GM23338 (cell line): ENCODE measurements at regions not wholly inside any gene's neighbourhood (a gene's known extent, or its start where the extent isn't known, plus 50 kb on each side); places are given as distances from the start of the nearest gene placed in this dataset.

Source experiments
- ATAC-seq: fragments of 200-7000 bp; cut with Tn5 transposase; 3 replicates; pipeline ENCODE4 v1.9.1; 2020
- DNase-seq: peaks from one replicate; pipeline ENCODE4 v3.0.0-alpha.2; 2015; ENCODE audit warnings: low spot score
- H2AFZ ChIP-seq: fragments of 200-600 bp; sonication (generic); 2 replicates; pipeline ENCODE4 v1.8.0; 2016; ENCODE audit warnings: antibody characterized with exemption, mild to moderate bottlenecking, moderate library complexity
- H3F3A ChIP-seq: fragments of 200-600 bp; sonication (generic); replicated peaks from 2 replicates; pipeline ENCODE4 v1.8.0; 2017; ENCODE audit warnings: antibody characterized with exemption, mixed run types, low read depth
- H3K27ac ChIP-seq: fragments of 200-600 bp; sonication (generic); 2 replicates; pipeline ENCODE4 v1.6.1; 2016; ENCODE audit warnings: low read depth
- H3K27me3 ChIP-seq: fragments of 200-600 bp; sonication (generic); 2 replicates; pipeline ENCODE4 v1.8.0; 2016; ENCODE audit warnings: mild to moderate bottlenecking, mixed run types, moderate library complexity; ENCODE audit not compliant: insufficient read depth
- H3K36me3 ChIP-seq: fragments of 200-600 bp; sonication (generic); 2 replicates; pipeline ENCODE4 v1.8.0; 2016; ENCODE audit warnings: mild to moderate bottlenecking; ENCODE audit not compliant: insufficient read depth
- H3K4me1 ChIP-seq: fragments of 200-600 bp; sonication (generic); 2 replicates; pipeline ENCODE4 v1.8.0; 2016; ENCODE audit warnings: mild to moderate bottlenecking, moderate library complexity; ENCODE audit not compliant: insufficient read depth
- H3K4me2 ChIP-seq: fragments of 200-600 bp; sonication (generic); 2 replicates; pipeline ENCODE4 v1.7.1; 2017; ENCODE audit warnings: mixed run types
- H3K4me3 ChIP-seq: fragments of 200-600 bp; sonication (generic); 2 replicates; pipeline ENCODE4 v1.6.1; 2016; ENCODE audit warnings: mixed run types
- H3K79me2 ChIP-seq: fragments of 200-600 bp; sonication (generic); replicated peaks from 2 replicates; pipeline ENCODE4 v1.8.0; 2017; ENCODE audit warnings: mild to moderate bottlenecking; ENCODE audit not compliant: insufficient read depth
- H3K9me2 ChIP-seq: fragments of 200-600 bp; sonication (generic); 2 replicates; pipeline ENCODE4 v1.8.0; 2017; ENCODE audit not compliant: insufficient read depth
- H4K20me1 ChIP-seq: fragments of 200-600 bp; sonication (generic); replicated peaks from 2 replicates; pipeline ENCODE4 v1.8.0; 2017; ENCODE audit warnings: mild to moderate bottlenecking; ENCODE audit not compliant: insufficient read depth
- H3K27ac Mint-ChIP-seq: 2 replicates; pipeline ENCODE4 v1.8.0; 2020; ENCODE audit warnings: inconsistent platforms, mild to moderate bottlenecking, moderate library complexity, mixed read lengths
- H3K27me3 Mint-ChIP-seq: 3 replicates; pipeline ENCODE4 v1.8.0; 2022; ENCODE audit warnings: low read depth, mild to moderate bottlenecking, moderate library complexity, mixed read lengths, inconsistent platforms; ENCODE audit not compliant: insufficient read depth, poor library complexity
- H3K36me3 Mint-ChIP-seq: 3 replicates; pipeline ENCODE4 v1.8.0; 2021; ENCODE audit warnings: low read depth, mild to moderate bottlenecking, inconsistent platforms, moderate library complexity, mixed read lengths
- H3K4me1 Mint-ChIP-seq: 3 replicates; pipeline ENCODE4 v1.8.0; 2020; ENCODE audit warnings: mild to moderate bottlenecking, inconsistent platforms, mixed read lengths
- H3K4me3 Mint-ChIP-seq: 3 replicates; pipeline ENCODE4 v1.8.0; 2021; ENCODE audit warnings: moderate library complexity, mild to moderate bottlenecking, inconsistent platforms, mixed read lengths
- H3K9me3 Mint-ChIP-seq: 3 replicates; pipeline ENCODE4 v1.8.0; 2020; ENCODE audit warnings: moderate library complexity, mild to moderate bottlenecking, inconsistent platforms, mixed read lengths
- CREB1 ChIP-seq: fragments of 250-450 bp; sonication (Bioruptor Pico); IDR thresholded peaks from 2 replicates; pipeline ENCODE4 v1.5.0; 2020; ENCODE audit warnings: low read depth, mild to moderate bottlenecking, moderate library complexity
- EZH2 ChIP-seq: fragments of 200-600 bp; sonication (generic); IDR thresholded peaks from one replicate; pipeline ENCODE4 v1.8.0; 2017; ENCODE audit warnings: antibody characterized with exemption, mild to moderate bottlenecking, low read depth; ENCODE audit not compliant: unreplicated experiment
- EZH2phosphoT487 ChIP-seq: fragments of 200-600 bp; sonication (generic); IDR thresholded peaks from one replicate; pipeline ENCODE4 v1.8.1; 2018; ENCODE audit warnings: antibody characterized with exemption; ENCODE audit not compliant: unreplicated experiment
- JUNB ChIP-seq: IDR thresholded peaks from one replicate; pipeline ENCODE4 v1.6.1; 2016; ENCODE audit warnings: antibody characterized with exemption; ENCODE audit not compliant: unreplicated experiment
- NANOG ChIP-seq: IDR thresholded peaks from 2 replicates; pipeline ENCODE4 v1.6.1; 2016; ENCODE audit warnings: antibody characterized with exemption, borderline replicate concordance
- STAT1 ChIP-seq: IDR thresholded peaks from one replicate; pipeline ENCODE4 v1.6.1; 2016; ENCODE audit warnings: antibody characterized with exemption; ENCODE audit not compliant: unreplicated experiment
- ZNF114 ChIP-seq: fragments of 250-450 bp; sonication (Bioruptor Pico); IDR thresholded peaks from 2 replicates; pipeline ENCODE4 v1.5.0; 2020; ENCODE audit warnings: mild to moderate bottlenecking, moderate library complexity
- ZNF331 ChIP-seq: fragments of 250-450 bp; sonication (Bioruptor Pico); IDR thresholded peaks from 2 replicates; pipeline ENCODE4 v1.5.0; 2020; ENCODE audit warnings: low read depth, mild to moderate bottlenecking, moderate library complexity
- TF ChIP-seq, protein P1 (sequence below): IDR thresholded peaks from 2 replicates; pipeline ENCODE4 v1.6.1; 2016; ENCODE audit warnings: antibody characterized with exemption
- TF ChIP-seq, protein P2 (sequence below): IDR thresholded peaks from one replicate; pipeline ENCODE4 v1.6.1; 2018; ENCODE audit warnings: antibody characterized with exemption; ENCODE audit not compliant: unreplicated experiment
- TF ChIP-seq, protein P3 (sequence below), 2 experiments: fragments of 200-600 bp in 1 of 2; sonication (generic) in 1 of 2; conservative IDR thresholded peaks; 2 replicates each; pipeline versions ENCODE4 v1.5.1 to v1.6.1; 2016 to 2017; ENCODE audit warnings: antibody characterized with exemption in 2 of 2, low read depth in 2 of 2, mild to moderate bottlenecking in 2 of 2, moderate library complexity in 1 of 2
- TF ChIP-seq, protein P4 (sequence below): fragments of 250-450 bp; sonication (Bioruptor Pico); IDR thresholded peaks from 2 replicates; pipeline ENCODE4 v1.5.0; 2020; ENCODE audit warnings: mild to moderate bottlenecking, moderate library complexity

DNA sequence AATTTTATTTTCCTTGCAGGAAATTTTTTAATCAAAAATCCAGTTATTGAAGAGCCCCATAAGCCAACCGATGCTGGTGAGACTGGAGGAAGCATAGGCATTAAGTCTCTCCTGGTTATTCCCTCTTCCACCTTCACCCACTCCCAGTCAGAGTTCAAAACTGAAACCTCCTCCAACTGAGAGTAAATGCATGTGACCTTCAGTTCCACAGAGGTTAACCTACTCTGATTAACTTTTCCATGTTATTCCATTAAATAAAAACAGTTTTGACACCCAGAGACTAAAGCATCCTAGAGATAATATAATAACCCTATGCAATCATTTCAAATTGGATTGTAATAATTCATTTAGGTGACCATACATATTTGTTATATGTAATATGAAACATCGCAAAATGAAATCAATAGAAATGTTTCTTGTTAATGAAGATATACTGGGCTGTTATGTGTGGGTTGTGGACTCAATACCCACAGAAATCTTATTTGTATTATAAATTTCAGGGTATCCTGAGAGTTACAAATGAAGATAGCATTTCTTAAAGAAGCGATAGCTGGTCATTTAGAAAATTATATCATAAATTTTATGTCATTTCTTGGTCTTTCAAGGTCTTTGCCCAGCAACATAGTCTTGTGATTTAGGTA, 376.5 kb downstream of the SETD4 start:
- H3K4me1 ChIP-seq = no peaks in the 10 kb centered on the region
- no peaks in the 10 kb centered on the region for H3K79me2 ChIP-seq
- H3F3A ChIP-seq = no peaks in the 10 kb centered on the region
- H3K27ac ChIP-seq = no peak overlapping the region
- no peak for ATAC-seq
- Mint-ChIP-seq H3K4me1 (no peaks in the 10 kb centered on the region; the same call in 2 of the 3 replicates), H3K36me3 (no peaks in the 10 kb centered on the region), H3K9me3 (no peaks in the 10 kb centered on the region), H3K4me3 (no peak overlapping the region), H3K27ac (no peak overlapping the region), H3K27me3 (no peaks in the 10 kb centered on the region)
- TF ChIP-seq STAT1 (no peak), EZH2 (no peak), ZNF114 (CRISPR knock-in tag) (no peak), EZH2phosphoT487 (no peak), CREB1 (CRISPR knock-in tag) (no peak), JUNB (no peak), NANOG (no peak), ZNF331 (CRISPR knock-in tag) (no peak)
- TF ChIP-seq, protein P1, sequence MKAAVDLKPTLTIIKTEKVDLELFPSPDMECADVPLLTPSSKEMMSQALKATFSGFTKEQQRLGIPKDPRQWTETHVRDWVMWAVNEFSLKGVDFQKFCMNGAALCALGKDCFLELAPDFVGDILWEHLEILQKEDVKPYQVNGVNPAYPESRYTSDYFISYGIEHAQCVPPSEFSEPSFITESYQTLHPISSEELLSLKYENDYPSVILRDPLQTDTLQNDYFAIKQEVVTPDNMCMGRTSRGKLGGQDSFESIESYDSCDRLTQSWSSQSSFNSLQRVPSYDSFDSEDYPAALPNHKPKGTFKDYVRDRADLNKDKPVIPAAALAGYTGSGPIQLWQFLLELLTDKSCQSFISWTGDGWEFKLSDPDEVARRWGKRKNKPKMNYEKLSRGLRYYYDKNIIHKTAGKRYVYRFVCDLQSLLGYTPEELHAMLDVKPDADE = no peak
- TF ChIP-seq, protein P2, sequence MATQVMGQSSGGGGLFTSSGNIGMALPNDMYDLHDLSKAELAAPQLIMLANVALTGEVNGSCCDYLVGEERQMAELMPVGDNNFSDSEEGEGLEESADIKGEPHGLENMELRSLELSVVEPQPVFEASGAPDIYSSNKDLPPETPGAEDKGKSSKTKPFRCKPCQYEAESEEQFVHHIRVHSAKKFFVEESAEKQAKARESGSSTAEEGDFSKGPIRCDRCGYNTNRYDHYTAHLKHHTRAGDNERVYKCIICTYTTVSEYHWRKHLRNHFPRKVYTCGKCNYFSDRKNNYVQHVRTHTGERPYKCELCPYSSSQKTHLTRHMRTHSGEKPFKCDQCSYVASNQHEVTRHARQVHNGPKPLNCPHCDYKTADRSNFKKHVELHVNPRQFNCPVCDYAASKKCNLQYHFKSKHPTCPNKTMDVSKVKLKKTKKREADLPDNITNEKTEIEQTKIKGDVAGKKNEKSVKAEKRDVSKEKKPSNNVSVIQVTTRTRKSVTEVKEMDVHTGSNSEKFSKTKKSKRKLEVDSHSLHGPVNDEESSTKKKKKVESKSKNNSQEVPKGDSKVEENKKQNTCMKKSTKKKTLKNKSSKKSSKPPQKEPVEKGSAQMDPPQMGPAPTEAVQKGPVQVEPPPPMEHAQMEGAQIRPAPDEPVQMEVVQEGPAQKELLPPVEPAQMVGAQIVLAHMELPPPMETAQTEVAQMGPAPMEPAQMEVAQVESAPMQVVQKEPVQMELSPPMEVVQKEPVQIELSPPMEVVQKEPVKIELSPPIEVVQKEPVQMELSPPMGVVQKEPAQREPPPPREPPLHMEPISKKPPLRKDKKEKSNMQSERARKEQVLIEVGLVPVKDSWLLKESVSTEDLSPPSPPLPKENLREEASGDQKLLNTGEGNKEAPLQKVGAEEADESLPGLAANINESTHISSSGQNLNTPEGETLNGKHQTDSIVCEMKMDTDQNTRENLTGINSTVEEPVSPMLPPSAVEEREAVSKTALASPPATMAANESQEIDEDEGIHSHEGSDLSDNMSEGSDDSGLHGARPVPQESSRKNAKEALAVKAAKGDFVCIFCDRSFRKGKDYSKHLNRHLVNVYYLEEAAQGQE = no peak
- TF ChIP-seq, protein P3, sequence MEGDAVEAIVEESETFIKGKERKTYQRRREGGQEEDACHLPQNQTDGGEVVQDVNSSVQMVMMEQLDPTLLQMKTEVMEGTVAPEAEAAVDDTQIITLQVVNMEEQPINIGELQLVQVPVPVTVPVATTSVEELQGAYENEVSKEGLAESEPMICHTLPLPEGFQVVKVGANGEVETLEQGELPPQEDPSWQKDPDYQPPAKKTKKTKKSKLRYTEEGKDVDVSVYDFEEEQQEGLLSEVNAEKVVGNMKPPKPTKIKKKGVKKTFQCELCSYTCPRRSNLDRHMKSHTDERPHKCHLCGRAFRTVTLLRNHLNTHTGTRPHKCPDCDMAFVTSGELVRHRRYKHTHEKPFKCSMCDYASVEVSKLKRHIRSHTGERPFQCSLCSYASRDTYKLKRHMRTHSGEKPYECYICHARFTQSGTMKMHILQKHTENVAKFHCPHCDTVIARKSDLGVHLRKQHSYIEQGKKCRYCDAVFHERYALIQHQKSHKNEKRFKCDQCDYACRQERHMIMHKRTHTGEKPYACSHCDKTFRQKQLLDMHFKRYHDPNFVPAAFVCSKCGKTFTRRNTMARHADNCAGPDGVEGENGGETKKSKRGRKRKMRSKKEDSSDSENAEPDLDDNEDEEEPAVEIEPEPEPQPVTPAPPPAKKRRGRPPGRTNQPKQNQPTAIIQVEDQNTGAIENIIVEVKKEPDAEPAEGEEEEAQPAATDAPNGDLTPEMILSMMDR (conservative IDR thresholded peaks at IDR 0.05; ENCODE audit: low read depth in 2 of 2) = no peak
- TF ChIP-seq, protein P4, sequence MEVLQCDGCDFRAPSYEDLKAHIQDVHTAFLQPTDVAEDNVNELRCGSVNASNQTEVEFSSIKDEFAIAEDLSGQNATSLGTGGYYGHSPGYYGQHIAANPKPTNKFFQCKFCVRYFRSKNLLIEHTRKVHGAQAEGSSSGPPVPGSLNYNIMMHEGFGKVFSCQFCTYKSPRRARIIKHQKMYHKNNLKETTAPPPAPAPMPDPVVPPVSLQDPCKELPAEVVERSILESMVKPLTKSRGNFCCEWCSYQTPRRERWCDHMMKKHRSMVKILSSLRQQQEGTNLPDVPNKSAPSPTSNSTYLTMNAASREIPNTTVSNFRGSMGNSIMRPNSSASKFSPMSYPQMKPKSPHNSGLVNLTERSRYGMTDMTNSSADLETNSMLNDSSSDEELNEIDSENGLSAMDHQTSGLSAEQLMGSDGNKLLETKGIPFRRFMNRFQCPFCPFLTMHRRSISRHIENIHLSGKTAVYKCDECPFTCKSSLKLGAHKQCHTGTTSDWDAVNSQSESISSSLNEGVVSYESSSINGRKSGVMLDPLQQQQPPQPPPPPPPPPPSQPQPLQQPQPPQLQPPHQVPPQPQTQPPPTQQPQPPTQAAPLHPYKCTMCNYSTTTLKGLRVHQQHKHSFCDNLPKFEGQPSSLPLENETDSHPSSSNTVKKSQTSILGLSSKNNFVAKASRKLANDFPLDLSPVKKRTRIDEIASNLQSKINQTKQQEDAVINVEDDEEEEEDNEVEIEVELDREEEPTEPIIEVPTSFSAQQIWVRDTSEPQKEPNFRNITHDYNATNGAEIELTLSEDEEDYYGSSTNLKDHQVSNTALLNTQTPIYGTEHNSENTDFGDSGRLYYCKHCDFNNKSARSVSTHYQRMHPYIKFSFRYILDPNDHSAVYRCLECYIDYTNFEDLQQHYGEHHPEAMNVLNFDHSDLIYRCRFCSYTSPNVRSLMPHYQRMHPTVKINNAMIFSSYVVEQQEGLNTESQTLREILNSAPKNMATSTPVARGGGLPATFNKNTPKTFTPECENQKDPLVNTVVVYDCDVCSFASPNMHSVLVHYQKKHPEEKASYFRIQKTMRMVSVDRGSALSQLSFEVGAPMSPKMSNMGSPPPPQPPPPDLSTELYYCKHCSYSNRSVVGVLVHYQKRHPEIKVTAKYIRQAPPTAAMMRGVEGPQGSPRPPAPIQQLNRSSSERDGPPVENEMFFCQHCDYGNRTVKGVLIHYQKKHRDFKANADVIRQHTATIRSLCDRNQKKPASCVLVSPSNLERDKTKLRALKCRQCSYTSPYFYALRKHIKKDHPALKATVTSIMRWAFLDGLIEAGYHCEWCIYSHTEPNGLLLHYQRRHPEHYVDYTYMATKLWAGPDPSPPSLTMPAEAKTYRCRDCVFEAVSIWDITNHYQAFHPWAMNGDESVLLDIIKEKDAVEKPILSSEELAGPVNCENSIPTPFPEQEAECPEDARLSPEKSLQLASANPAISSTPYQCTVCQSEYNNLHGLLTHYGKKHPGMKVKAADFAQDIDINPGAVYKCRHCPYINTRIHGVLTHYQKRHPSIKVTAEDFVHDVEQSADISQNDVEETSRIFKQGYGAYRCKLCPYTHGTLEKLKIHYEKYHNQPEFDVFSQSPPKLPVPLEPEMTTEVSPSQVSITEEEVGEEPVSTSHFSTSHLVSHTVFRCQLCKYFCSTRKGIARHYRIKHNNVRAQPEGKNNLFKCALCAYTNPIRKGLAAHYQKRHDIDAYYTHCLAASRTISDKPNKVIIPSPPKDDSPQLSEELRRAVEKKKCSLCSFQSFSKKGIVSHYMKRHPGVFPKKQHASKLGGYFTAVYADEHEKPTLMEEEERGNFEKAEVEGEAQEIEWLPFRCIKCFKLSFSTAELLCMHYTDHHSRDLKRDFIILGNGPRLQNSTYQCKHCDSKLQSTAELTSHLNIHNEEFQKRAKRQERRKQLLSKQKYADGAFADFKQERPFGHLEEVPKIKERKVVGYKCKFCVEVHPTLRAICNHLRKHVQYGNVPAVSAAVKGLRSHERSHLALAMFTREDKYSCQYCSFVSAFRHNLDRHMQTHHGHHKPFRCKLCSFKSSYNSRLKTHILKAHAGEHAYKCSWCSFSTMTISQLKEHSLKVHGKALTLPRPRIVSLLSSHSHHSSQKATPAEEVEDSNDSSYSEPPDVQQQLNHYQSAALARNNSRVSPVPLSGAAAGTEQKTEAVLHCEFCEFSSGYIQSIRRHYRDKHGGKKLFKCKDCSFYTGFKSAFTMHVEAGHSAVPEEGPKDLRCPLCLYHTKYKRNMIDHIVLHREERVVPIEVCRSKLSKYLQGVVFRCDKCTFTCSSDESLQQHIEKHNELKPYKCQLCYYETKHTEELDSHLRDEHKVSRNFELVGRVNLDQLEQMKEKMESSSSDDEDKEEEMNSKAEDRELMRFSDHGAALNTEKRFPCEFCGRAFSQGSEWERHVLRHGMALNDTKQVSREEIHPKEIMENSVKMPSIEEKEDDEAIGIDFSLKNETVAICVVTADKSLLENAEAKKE (CRISPR knock-in tag) = no peak
- no peaks in the 10 kb centered on the region for H3K36me3 ChIP-seq
- no peak overlapping the region for H3K4me2 ChIP-seq
- no peak overlapping the region for H3K4me3 ChIP-seq
- no peak for DNase-seq
- H4K20me1 ChIP-seq = no peaks in the 10 kb centered on the region
- peaks cover 7% of the 10 kb centered on the region; the same call in 1 of the 2 replicates for H3K9me2 ChIP-seq
- H2AFZ ChIP-seq = no peak overlapping the region
- no peaks in the 10 kb centered on the region for H3K27me3 ChIP-seq
